Ureter (tissue), 1 donor: ENCODE measurements at regions not wholly inside any gene's neighbourhood (a gene's known extent, or its start where the extent isn't known, plus 50 kb on each side); places are given as distances from the start of the nearest gene placed in this dataset.
"Not testable (repeated sequence)": the region's sequence is repeated elsewhere in the genome, so short reads cannot be mapped to it uniquely, and the experiment has no call there.

Experiments
- DNase-seq: peaks from one replicate; pipeline ENCODE4 v3.0.0-alpha.2; 2020; ENCODE audit warnings: low spot score
- donor health status: DM: yes; HTN: yes; CAD: no.

DNA sequence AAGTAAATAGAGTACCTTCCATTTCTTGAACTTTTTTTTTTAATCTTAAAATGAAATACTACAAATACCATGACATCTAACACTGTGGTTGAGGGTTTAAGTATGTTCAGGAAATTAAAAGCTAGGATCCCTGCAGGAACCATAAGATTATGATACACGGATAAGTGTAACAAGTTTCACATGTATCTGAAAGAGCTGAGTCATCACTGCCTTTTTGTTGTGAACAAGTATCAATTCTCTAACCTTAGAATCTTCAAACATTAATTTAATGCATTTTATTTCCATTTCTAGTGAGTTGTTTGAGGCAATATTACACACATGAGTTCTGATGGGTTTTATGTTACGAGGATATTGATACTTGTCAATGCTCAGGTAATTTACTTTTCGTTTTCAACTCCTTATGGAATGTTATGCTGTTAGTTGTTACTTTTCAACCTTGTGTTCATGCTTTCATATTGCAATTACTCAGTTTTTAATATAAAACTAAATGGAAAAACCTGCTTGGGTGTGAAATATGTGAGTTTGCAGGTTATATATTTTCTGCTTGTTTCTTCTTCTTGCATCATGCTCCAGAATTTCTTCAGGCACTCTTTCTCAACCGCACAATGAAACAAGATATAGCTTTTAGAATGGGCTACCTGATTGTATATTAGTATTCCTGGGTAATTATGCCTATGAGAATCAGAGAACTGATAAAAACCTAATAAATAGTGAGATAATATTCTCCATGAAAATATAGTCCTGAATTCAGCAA is 361.3 kb upstream of the MTNR1B start:
- DNase-seq, result no peak

DNA sequence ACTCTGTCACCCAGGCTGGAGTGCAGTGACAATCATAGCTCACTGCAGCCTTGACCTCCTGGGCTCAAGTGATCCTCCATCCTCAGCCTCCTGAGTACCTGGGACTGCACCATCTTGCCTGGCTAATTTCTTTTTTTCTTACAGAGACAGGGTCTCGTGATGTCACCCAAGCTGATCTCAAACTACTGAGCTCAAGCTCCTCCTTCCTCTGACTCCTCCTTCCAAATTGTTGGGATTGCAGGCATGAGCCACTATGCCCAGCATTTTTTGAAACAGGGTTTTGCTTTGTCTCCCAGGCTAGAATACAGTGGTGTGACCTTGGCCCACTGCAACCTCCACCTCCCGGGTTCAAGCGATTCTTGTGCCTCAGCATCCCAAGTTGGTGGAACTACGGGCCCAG is 358.3 kb upstream of the MTNR1B start:
- no peak for DNase-seq

DNA sequence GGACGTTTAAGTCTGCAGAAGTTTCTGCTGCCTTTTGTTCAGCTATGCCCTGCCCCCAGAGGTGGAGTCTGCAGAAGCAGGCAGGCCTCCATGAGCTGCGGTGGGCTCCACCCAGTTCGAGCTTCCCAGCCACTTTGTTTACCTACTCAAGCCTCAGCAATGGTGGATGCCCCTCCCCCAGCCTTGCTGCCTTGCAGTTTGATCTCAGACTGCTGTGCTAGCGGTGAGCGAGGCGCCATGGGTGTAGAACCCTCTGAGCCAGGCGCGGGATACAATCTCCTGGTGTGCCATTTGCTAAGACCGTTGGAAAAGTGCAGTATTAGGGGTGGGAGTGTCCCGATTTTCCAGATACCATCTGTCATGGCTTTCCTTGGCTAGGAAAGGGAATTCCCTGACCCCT is 351.4 kb upstream of the MTNR1B start:
- DNase-seq, result not testable (repeated sequence)

DNA sequence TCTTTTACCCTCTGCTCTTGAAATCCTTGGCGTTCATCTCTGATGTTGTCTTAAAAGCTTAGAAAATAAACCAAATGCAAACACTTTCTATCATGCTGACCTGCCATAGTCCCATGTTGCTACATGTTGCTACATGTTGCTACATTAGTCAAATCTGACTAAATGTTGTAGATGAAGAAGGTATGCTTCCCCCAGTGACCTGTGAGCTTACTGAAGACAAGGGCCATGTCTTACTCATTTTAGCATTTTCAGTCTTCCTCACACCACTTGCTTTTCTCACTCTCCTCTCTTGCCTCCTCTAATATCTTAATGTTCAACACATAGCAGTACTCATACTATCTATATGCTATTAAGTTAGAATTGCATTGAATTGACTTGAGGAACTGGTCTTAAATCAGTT is 346.4 kb upstream of the MTNR1B start:
- DNase-seq, result no peak

GRCh38 chr11:92625894-92626293 is 343.6 kb upstream of the MTNR1B start:
- DNase-seq, result no peak

- DNase-seq, result no peak
Observed at GRCh38 chr11:92626624-92627023, 342.8 kb upstream of the MTNR1B start.

GRCh38 chr11:92627615-92628256 is 341.7 kb upstream of the MTNR1B start:
- DNase-seq, result no peak

DNA sequence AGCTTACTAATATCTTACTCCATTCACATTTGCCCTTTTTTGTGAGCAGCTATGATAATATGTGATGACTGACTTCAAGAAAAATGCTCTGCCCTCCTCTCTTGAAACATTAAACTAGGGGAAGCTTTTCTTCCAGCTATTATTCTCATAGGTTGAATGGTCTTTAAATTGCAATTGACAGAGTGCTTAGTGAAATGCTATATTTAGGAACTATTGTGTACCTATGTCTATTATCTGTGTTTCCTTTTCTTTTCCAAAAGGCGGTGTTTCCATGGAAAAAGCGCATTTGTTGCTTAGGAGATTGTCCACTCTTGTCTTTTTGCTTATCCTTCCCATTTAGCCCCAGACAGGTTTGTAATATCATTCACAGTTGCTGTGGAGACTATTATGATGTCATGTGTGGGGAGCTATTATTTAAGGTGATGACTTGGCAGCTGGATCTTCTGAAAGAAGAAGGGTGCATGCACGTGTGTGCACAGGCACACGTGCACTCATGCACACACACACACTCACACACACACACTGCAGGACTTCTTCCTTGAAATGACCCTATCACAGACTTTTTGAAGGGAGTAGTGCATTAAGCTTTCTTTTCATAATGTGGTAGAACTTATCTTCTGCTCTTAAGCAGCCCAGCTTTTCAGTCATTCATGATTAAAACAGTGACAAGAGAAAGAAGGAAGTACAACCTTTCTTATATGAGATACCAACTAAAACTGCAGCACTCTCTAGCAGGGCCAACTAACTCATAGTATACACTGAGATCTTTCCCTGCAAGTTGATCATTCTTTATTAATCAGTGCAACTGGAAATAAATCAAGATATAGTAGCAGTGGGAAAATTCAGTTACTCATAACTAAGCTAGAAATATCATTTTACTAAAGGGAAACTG is 340.8 kb upstream of the MTNR1B start:
- no peak for DNase-seq

DNA sequence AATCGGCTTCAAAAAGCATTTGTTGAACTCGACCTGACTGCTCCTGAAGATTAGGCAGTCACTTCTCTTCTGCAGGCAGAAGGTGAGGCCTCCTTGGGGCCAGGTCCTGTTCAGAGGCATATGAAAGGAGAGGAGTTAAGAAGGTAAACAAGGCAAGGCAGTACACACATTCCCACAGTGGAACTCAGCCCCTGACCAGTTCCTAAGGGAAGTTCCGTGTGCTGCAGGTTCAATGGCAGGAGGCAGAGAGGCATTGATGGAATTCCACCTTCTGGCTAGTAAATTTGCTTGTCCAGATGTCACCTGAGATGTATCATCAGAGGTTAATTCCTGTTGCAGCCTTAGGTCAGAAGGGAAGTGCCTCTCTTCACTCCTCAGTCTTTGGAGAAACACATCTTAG is 337.0 kb upstream of the MTNR1B start:
- no peak for DNase-seq

DNA sequence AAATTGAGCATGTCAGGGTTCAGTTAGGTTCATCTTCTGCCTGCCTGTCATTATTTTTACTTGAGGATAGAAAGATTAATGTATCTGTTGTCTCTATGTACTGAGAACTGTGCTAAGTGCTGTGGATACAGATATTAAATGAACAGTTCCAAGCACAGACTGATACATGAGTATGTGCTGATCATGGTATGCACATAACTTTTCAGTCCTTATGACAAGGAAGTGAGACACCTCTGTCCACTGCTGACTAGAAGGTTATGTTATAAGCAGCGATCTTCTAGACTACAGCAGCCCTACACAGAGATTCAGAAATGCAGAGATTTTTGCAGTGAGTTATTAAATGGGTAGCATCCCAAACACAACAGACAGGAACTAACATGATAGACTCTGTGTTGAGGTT is 335.6 kb upstream of the MTNR1B start:
- no peak for DNase-seq

DNA sequence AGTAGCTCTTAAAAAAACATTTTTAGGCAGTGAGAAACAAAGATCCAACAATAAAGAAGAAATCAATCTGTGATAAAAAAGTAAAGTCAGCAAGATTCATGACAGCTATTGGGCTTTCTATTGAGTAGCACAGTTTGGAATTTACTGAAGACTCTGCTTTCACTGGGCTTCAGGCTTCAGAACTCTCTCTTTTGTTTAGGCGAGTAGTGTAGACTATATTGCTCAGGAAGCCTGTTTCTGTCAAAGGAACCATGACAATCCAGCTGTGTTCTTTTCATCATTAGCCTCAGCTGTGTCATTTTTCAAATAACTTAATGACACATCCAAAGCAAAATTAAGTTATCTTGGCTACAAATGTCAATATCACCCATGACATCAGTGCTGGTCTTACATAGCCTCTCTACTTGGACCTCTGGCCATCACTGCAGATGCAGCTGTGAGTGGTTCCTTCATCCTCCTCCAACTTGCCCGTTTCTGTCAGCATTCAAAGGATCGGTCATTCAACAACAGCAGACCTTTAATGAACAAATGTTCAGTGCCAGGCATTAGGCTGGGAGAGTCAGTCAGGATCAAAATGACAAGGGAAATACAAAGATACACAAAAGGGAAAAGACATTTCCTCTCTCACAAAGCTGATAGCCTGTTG is 332.8 kb upstream of the MTNR1B start:
- DNase-seq, result no peak

DNA sequence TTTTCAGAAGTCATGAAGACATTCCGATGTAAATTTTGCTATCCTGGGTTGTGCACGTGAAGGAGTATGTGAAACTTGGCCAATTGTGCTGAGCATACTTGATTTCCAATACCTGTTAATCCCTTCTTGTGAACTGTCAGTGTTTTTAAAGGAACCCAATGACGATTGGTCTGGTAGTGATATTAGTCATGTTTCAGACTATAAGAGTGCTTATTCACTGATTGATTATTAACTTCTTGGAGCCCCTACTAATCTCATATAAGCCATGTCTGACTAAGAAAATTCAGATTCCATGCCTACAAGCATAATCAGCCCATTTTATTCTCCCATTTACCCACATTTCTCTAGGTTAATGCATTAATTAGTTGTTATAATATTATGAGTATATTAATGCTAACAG is 330.8 kb upstream of the MTNR1B start:
- no peak for DNase-seq

GRCh38 chr11:92642177-92642931 is 327.1 kb upstream of the MTNR1B start:
- no peak for DNase-seq

- no peak for DNase-seq
Observed at GRCh38 chr11:92643827-92644226, 325.6 kb upstream of the MTNR1B start.

GRCh38 chr11:92644595-92645445 is 324.6 kb upstream of the MTNR1B start:
- no peak for DNase-seq

- DNase-seq, result no peak
Observed at GRCh38 chr11:92651159-92651558, 318.3 kb upstream of the MTNR1B start.

- no peak for DNase-seq
Observed at GRCh38 chr11:92653454-92653853, 316.0 kb upstream of the MTNR1B start.

- no peak for DNase-seq
Observed at GRCh38 chr11:92656783-92657182, 312.7 kb upstream of the MTNR1B start.

DNA sequence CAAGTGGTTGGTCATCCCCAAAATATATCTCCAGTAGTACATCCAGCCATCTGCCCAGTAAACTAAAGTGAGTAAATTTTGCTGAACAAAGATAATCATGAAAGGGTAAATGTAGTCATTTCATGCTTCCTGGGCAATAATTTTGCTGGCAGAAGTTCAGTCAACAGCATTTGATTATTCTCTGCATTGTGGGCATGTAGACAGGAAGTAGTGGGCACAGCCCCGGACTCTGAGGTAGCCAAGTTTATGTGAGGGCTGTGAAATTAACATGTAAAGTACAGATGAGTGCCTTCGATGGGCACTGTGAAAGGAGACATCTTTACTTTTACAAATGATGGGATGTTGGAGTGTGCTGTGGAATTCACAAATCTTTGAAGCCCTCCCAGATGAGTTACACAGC is 312.2 kb upstream of the MTNR1B start:
- DNase-seq, result no peak

DNA sequence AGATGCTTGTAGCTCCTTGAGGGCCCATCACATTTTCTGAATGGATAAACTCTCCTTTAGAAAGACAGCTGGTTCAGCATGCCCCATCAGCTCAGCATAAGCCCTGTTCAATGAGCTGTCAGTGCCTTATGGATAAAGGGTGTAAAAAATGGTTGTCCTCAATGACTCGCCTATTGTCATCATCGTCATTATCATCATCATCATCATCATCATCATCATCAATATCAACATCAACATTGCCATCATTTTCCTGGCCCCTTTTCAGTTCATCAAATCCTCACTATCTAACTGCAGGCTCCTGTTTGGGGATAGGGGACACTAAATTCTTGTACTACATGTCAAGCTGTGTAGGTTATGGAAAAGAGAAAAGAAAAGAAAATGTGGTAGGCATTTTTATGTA is 310.7 kb upstream of the MTNR1B start:
- DNase-seq, result no peak
